Left ventricle myocardium inferior (tissue), 1 donor: ENCODE measurements at regions not wholly inside any gene's neighbourhood (a gene's known extent, or its start where the extent isn't known, plus 50 kb on each side); places are given as distances from the start of the nearest gene placed in this dataset.

Experiments
- DNase-seq: peaks from one replicate; pipeline ENCODE4 v3.0.0-alpha.2; 2020
- H3K27ac ChIP-seq: fragments of 200-600 bp; replicated peaks from 2 replicates; pipeline ENCODE4 v1.8.0; 2021
- H3K27me3 ChIP-seq: fragments of 200-600 bp; 2 replicates; pipeline ENCODE4 v1.8.0; 2021; ENCODE audit warnings: low read depth
- H3K36me3 ChIP-seq: fragments of 200-600 bp; 2 replicates; pipeline ENCODE4 v1.8.0; 2021
- H3K4me1 ChIP-seq: fragments of 200-600 bp; 2 replicates; pipeline ENCODE4 v1.8.0; 2021
- H3K4me3 ChIP-seq: fragments of 200-600 bp; 2 replicates; pipeline ENCODE4 v1.8.0; 2021; ENCODE audit warnings: mild to moderate bottlenecking, moderate library complexity
- H3K9me3 ChIP-seq: fragments of 200-600 bp; replicated peaks from 2 replicates; pipeline ENCODE4 v1.8.0; 2021
- intact Hi-C: fragments of 100-400 bp; cut with micrococcal nuclease; formaldehyde crosslinking; loops from one replicate; pipeline ENCODE4 v1.11.0; 2022
- TF ChIP-seq, protein P1 (sequence below): fragments of 200-600 bp; IDR thresholded peaks from 2 replicates; pipeline ENCODE4 v1.8.0; 2021; ENCODE audit warnings: antibody characterized with exemption, mild to moderate bottlenecking, borderline replicate concordance
- donor health status: DM: no; HTN: yes; CAD: no; lungs with severe emphysema.

DNA sequence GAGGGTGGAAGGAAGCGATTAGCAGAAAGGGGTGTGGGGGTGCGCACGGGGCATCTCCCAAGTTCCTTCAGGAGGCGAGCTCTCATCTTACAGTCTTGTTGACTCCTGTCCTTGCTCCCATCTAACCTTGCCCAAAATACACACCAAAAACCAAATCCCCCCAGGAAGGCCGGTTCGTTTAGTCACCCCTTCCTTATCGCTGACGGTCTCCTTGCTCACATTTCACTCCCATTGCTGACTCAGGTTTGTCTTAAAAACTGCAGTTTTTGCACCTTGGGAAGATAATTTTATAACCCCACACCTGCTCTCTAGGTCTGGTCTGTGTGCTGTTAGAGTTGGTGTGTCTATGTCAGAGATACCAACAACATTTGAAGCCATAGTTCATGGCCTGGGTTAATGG lies 68.1 kb upstream of the F3 start:
- H3K4me1 ChIP-seq = no peaks in the 10 kb centered on the region
- no peaks in the 10 kb centered on the region for H3K36me3 ChIP-seq
- no peak for DNase-seq
- H3K9me3 ChIP-seq = no peaks in the 10 kb centered on the region
- TF ChIP-seq, protein P1, sequence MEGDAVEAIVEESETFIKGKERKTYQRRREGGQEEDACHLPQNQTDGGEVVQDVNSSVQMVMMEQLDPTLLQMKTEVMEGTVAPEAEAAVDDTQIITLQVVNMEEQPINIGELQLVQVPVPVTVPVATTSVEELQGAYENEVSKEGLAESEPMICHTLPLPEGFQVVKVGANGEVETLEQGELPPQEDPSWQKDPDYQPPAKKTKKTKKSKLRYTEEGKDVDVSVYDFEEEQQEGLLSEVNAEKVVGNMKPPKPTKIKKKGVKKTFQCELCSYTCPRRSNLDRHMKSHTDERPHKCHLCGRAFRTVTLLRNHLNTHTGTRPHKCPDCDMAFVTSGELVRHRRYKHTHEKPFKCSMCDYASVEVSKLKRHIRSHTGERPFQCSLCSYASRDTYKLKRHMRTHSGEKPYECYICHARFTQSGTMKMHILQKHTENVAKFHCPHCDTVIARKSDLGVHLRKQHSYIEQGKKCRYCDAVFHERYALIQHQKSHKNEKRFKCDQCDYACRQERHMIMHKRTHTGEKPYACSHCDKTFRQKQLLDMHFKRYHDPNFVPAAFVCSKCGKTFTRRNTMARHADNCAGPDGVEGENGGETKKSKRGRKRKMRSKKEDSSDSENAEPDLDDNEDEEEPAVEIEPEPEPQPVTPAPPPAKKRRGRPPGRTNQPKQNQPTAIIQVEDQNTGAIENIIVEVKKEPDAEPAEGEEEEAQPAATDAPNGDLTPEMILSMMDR = no peak
- H3K27me3 ChIP-seq = no peaks in the 10 kb centered on the region
- intact Hi-C loops = no loop called here
- no peak overlapping the region for H3K4me3 ChIP-seq
- no peak overlapping the region for H3K27ac ChIP-seq

DNA sequence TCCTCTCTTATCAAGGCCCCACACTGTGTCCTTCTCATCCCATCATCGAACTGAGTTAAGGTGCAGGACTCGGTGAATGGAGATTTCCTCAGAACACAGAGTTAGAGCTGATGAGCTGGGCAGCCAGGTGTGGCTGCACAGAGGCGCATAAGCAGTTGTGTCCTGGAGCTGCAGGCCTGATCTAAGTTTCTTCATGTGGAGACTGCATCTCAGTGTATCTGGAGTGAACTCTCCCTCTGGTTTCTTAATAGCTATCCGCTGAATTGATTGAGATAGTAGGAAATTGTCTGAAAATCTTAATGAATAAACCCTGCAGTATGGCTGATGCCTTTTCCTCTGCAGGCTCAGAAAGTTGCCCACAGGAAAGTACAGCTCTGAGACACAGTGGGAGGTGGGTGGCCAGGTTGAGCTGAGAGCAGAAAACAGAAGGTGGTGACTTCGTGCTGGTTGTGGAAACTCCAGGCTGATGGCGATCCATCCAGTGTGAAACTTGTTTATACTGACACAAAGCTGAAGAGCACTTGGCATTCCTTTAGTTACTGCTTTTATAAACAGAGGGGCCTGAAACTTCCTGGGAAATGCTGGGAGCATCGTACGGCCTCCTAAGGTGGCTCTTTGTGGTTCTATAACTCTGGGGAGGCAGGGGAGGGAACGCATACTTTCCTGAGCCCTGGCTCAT lies 67.4 kb upstream of the F3 start:
- Histone ChIP-seq H3K9me3 (no peaks in the 10 kb centered on the region), H3K27me3 (no peaks in the 10 kb centered on the region), H3K36me3 (no peaks in the 10 kb centered on the region), H3K4me3 (no peak overlapping the region), H3K27ac (no peak overlapping the region), H3K4me1 (no peaks in the 10 kb centered on the region)
- intact Hi-C loops = no loop called here
- DNase-seq = no peak
- TF ChIP-seq, protein P1 = no peak

DNA sequence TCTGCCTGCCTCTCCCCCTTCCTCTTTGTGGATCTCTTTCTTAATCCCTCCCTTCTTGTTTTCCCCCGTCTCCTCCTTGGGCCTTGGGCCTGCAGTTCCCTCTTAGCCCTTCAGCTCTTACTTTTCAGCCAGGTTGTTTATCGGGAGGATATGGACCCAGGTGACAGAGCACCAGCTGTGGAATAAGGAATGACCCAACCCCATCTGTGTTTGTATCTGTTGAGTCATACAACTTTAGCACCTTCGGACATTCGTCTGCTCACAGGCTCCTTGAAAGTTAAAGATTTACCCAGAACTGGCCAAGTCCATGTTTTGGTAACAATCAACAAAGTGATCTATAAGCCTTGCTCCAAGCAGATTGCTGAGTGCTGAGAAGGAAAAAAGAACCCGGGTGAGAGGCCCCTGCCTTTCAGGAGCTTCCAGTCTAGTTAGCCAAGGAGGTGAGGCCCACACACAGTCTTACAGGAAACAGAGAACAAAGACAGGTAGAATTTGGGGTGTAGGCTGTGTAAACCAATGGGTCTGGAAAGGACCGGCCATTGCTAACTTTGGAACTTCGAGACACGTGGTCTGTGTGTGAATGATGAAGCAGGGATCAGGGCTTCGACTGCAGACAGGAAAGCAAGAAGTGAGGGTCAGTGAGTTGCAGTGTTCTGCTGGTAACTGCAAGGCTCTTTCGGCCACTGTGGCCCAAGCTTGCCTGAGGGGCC lies 66.7 kb upstream of the F3 start:
- DNase-seq = no peak
- intact Hi-C loops = no loop called here
- H3K4me3 ChIP-seq = no peak overlapping the region
- H3K9me3 ChIP-seq = no peaks in the 10 kb centered on the region
- no peaks in the 10 kb centered on the region for H3K36me3 ChIP-seq
- H3K27ac ChIP-seq = no peak overlapping the region
- no peaks in the 10 kb centered on the region for H3K4me1 ChIP-seq
- TF ChIP-seq, protein P1 = no peak
- no peaks in the 10 kb centered on the region for H3K27me3 ChIP-seq

DNA sequence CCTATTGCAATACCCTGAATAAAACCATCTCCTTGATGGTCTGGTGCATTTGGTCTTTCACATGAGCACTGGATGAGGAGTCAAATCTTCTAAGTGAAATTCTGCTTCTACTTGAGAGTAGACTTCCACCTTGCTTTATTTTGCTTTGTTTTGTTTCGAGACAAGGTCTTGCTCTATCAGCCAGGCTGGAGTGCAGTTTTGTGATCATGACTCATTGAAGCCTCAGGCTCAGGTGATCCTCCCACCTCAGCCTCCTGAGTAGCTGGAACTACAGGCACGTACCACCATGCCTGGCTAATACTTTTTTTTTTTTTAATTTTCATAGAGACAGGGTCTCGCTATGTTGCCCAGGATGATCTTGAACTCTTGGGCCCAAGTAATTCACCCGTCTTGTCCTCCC lies 65.8 kb upstream of the F3 start:
- H3K36me3 ChIP-seq = no peaks in the 10 kb centered on the region
- no peak overlapping the region for H3K27ac ChIP-seq
- no peak overlapping the region for H3K4me3 ChIP-seq
- H3K4me1 ChIP-seq = no peaks in the 10 kb centered on the region
- H3K9me3 ChIP-seq = no peaks in the 10 kb centered on the region
- no peak for DNase-seq
- TF ChIP-seq, protein P1 = no peak
- intact Hi-C loops = no loop called here
- no peaks in the 10 kb centered on the region for H3K27me3 ChIP-seq

DNA sequence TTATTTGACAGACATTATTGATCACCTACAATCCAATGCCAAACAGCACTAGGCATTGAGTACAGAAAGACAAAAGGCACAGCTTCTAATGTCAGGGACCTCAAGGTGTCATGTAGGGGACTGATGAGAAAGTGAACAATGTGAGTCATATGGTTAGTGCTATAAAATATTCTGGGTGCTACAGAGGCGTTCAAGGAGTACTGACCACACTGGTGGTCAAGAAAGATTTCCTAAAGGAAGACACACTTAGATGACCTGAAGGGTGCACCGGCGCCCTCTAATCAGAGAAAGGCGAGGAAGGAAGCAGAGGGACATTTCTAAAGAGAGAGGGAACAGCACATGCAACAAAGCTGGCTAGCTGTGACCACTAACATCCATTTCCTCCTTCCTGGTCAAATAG lies 64.9 kb upstream of the F3 start:
- Histone ChIP-seq H3K9me3 (no peaks in the 10 kb centered on the region), H3K36me3 (no peaks in the 10 kb centered on the region), H3K4me1 (no peaks in the 10 kb centered on the region), H3K4me3 (no peak overlapping the region), H3K27me3 (no peaks in the 10 kb centered on the region), H3K27ac (no peak overlapping the region)
- no peak for DNase-seq
- intact Hi-C loops = no loop called here
- TF ChIP-seq, protein P1 = no peak
